GM12892 (cell line): ENCODE measurements at regions not wholly inside any gene's neighbourhood (a gene's known extent, or its start where the extent isn't known, plus 50 kb on each side); places are given as distances from the start of the nearest gene placed in this dataset.

Experiments
- POLR2A ChIP-seq: IDR thresholded peaks from 2 replicates; pipeline ENCODE4 v1.6.1; 2011; ENCODE audit warnings: low read depth, low read length, control low read depth
- POLR2AphosphoS5 ChIP-seq: IDR thresholded peaks from 2 replicates; pipeline ENCODE4 v1.6.1; 2011; ENCODE audit warnings: low read depth, low read length, control low read depth
- TAF1 ChIP-seq: IDR thresholded peaks from 2 replicates; pipeline ENCODE4 v1.6.1; 2011; ENCODE audit warnings: low read depth, mild to moderate bottlenecking, control low read depth, low read length, borderline replicate concordance

DNA sequence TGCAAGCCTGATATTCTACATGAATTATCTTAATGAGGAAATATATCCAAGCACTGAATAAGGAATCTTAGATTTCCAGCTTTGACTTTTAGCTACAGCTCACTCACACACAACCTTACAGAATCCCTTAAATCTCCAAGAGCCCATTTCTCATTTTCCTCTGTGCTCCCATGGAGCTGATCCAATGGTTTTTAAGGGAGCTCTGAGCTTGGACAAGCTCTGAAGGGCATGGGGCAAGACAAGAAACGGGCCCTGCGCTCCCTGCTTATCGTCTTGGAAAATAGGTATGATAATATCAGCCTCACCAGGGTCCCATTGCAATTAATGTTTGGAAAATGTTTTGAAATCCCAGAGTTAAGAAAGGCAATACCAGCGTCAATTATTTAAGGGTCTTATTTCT, 1021.7 kb downstream of the NR2F1-AS1 start:
- no peak for TF ChIP-seq POLR2A
- TF ChIP-seq POLR2AphosphoS5: no peak
- no peak for TF ChIP-seq TAF1
